ENCODE measurements at regions not wholly inside any gene's neighbourhood (a gene's known extent, or its start where the extent isn't known, plus 50 kb on each side); places are given as distances from the start of the nearest gene placed in this dataset.

- no peak for TF ChIP-seq CTCF (optimal IDR thresholded peaks at IDR 0.05 in 1 of 3, IDR thresholded peaks at IDR 0.05 in 1 of 3, conservative IDR thresholded peaks at IDR 0.05 in 1 of 3; ENCODE audit: extremely low read depth in 1 of 3, insufficient read depth in 2 of 3, low read length in 3 of 3)
- no peak for TF ChIP-seq EZH2 (IDR thresholded peaks at IDR 0.05; ENCODE audit: low read length)
Observed at GRCh38 chr10:71029907-71030306, 141.5 kb upstream of the PCBD1 start.

Measured in keratinocyte (primary cell).